ENCODE measurements at regions not wholly inside any gene's neighbourhood (a gene's known extent, or its start where the extent isn't known, plus 50 kb on each side); places are given as distances from the start of the nearest gene placed in this dataset.

DNA sequence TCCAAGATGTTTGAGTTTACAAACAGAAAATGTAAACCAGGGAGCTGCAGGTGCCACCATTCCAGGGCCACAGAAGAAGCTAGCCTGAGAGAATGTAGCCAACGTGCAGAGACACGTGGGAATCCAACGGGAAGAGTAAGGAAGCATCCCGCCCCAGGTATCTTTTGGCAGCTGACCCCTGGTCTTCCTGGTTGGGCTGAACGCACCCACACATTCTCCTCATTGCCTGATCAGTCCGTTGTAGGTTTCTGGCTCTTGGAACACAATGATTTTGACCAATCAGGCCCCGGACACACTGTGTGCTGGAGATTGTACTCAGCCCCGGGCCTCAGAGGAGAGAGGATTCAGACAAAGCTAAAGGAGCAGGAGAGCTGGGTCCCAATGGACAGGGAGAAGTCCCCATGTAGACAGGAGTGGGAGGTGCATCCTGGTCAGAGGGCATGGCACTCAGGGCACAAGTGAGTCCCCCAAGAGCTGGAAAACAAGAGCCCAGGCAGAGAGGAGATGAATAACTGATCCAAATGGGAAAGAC lies 102.3 kb downstream of the TPRA1 start:
- TF ChIP-seq POLR2A (IDR thresholded peaks at IDR 0.05): no peak
- TF ChIP-seq CTCF (IDR thresholded peaks at IDR 0.05): no peak
